Lung (tissue), 11 donors: ENCODE measurements at regions not wholly inside any gene's neighbourhood (a gene's known extent, or its start where the extent isn't known, plus 50 kb on each side); places are given as distances from the start of the nearest gene placed in this dataset.

Experiments
- ATAC-seq: fragments of 200-7000 bp; cut with Tn5 transposase; one replicate; pipeline ENCODE4 v1.9.1; 2020; ENCODE audit warnings: moderate number of reproducible peaks; ENCODE audit not compliant: insufficient read depth, low FRiP score
- DNase-seq, 3 donors: peaks; one replicate each; pipeline ENCODE4 v3.0.0-alpha.2; 2013 to 2017
- H3K27ac ChIP-seq, 2 donors: one replicate each; pipeline ENCODE4 v1.5.1; 2013; ENCODE audit warnings: mild to moderate bottlenecking in 2 of 2, moderate library complexity in 2 of 2, control low read depth in 1 of 2, inconsistent platforms in 1 of 2, low read depth in 1 of 2, low read length in 1 of 2
- H3K27me3 ChIP-seq, 3 donors: one replicate each; pipeline ENCODE4 v1.5.1; 2013; ENCODE audit warnings: low read length in 2 of 3; ENCODE audit not compliant: control insufficient read depth in 3 of 3, insufficient read depth in 3 of 3
- H3K36me3 ChIP-seq, 4 donors: one replicate each; pipeline ENCODE4 v1.5.1; 2013; ENCODE audit warnings: low read length in 4 of 4, mild to moderate bottlenecking in 1 of 4, moderate library complexity in 1 of 4; ENCODE audit not compliant: control insufficient read depth in 4 of 4, insufficient read depth in 4 of 4
- H3K4me1 ChIP-seq, 5 donors: one replicate each; pipeline ENCODE4 v1.5.1; 2013; ENCODE audit warnings: low read length in 5 of 5, mild to moderate bottlenecking in 2 of 5, moderate library complexity in 1 of 5; ENCODE audit not compliant: control insufficient read depth in 5 of 5, insufficient read depth in 5 of 5
- H3K4me3 ChIP-seq: one replicate; pipeline ENCODE4 v1.5.1; 2013; ENCODE audit warnings: mild to moderate bottlenecking, control low read depth, moderate library complexity
- H3K9ac ChIP-seq, 2 donors: one replicate each; pipeline ENCODE4 v1.5.1; 2013; ENCODE audit warnings: low read length in 2 of 2, control low read depth in 1 of 2; ENCODE audit not compliant: insufficient read depth in 1 of 2
- H3K9me3 ChIP-seq, 4 donors: one replicate each; pipeline ENCODE4 v1.5.1; 2013; ENCODE audit warnings: low read length in 3 of 4, mild to moderate bottlenecking in 1 of 4, moderate library complexity in 1 of 4; ENCODE audit not compliant: control insufficient read depth in 4 of 4, insufficient read depth in 3 of 4
- CTCF ChIP-seq: IDR thresholded peaks from 2 replicates; pipeline ENCODE4 v1.5.1; 2012; ENCODE audit warnings: mild to moderate bottlenecking; ENCODE audit errors: control extremely low read depth, extremely low read depth
- WGBS, 2 donors: extraction: QIAGEN DNeasy Blood & Tissue Kit; methylation state at CpG; one replicate each; pipeline ENCODE4 v1.1.7; 2013; 5-methylcytosine and 5-hydroxymethylcytosine counted together
- donor health status: control.
- donor health status: control.
- donor health status: Bipolar disorder and iron deficiency.
- donor health status: healthy.
- donor health status: DM: yes; HTN: yes; CAD: no.

GRCh38 chr11:42473106-42473505 lies 838.7 kb upstream of the API5 start:
- H3K9ac ChIP-seq, result no peak overlapping the region
- peaks cover 0 to 47% (median 0%) of the 10 kb centered on the region in 3 donors for H3K27me3 ChIP-seq
- ATAC-seq (no peak), DNase-seq (no peak)
- H3K27ac ChIP-seq, result no peak overlapping the region
- H3K4me3 ChIP-seq, result no peak overlapping the region
- TF ChIP-seq CTCF, result no peak
- WGBS, 2 donors, result 52 to 75% methylated on average over 4 of the region's 4 CpGs
- H3K36me3 ChIP-seq, result no peaks in the 10 kb centered on the region
- no peaks in the 10 kb centered on the region for H3K9me3 ChIP-seq
- no peaks in the 10 kb centered on the region for H3K4me1 ChIP-seq

DNA sequence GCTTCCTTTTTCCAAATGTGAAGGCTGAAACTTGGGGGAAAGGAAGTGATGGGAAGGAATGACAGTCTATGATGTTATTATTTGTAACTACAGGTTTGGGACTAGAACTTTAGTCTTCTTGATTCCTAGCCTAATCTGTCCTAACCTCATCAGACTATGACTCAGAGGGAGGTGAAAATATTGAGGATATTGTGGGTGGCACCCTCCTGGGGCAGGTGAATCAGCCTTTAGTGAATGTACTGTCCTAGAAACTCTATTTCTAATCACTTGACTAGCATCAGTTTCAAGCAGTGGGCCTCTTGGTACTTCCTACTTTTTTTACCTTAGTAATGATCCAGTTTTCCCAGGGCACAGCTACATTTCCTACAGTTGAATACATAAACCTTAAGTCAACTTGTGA lies 829.0 kb upstream of the API5 start:
- no peak for TF ChIP-seq CTCF
- ATAC-seq, result no peak

DNA sequence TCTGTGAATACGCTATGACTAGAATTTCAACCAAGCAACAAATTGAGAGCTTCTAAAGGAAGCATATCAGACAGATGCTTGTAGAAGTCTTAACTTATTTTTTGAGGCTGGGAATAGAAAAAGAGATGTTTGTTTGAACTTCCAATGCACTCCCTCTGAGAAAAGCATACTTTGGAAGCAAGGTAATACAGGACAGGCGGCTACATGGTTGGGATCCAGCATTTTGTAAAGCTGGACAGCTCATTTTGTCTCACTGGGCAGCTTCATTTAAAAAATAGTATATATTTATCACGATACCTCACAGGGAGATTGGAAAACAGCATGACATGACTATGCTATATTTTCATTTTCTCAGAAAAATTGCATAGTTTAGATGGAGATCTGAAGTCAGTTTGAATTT lies 821.3 kb upstream of the API5 start:
- DNase-seq (no peak), ATAC-seq (no peak)
- Histone ChIP-seq H3K27me3 (no peaks in the 10 kb centered on the region), H3K36me3 (no peaks in the 10 kb centered on the region), H3K9ac (no peak overlapping the region), H3K9me3 (no peaks in the 10 kb centered on the region), H3K4me1 (no peaks in the 10 kb centered on the region), H3K27ac (no peak overlapping the region), H3K4me3 (no peak overlapping the region)
- no peak for TF ChIP-seq CTCF
- WGBS, 2 donors, result 87 to 94% methylated on average over 3 of the region's 3 CpGs

More for the DNA sequence above, 829.0 kb upstream of the API5 start:
- H3K4me3 ChIP-seq, result no peak overlapping the region
- H3K9ac ChIP-seq, result no peak overlapping the region
- H3K27me3 ChIP-seq, result no peaks in the 10 kb centered on the region
- no peaks in the 10 kb centered on the region for H3K4me1 ChIP-seq
- no peak for DNase-seq
- H3K9me3 ChIP-seq, result peaks cover 0 to 8% (median 1%) of the 10 kb centered on the region in 4 donors
- H3K36me3 ChIP-seq, result no peaks in the 10 kb centered on the region
- H3K27ac ChIP-seq, result no peak overlapping the region

- H3K36me3 ChIP-seq, result no peaks in the 10 kb centered on the region
- H3K9me3 ChIP-seq, result no peaks in the 10 kb centered on the region
- TF ChIP-seq CTCF, result no peak
- H3K4me3 ChIP-seq, result no peak overlapping the region
- WGBS, 2 donors, result 95 to 96% methylated on average over 9 of the region's 9 CpGs
- H3K4me1 ChIP-seq, result no peaks in the 10 kb centered on the region
- H3K9ac ChIP-seq, result no peak overlapping the region
- no peaks in the 10 kb centered on the region for H3K27me3 ChIP-seq
- no peak overlapping the region for H3K27ac ChIP-seq
- ATAC-seq (no peak), DNase-seq (no peak)
These were observed 817.3 kb upstream of the API5 start for GRCh38 chr11:42494459-42494858.
